ENCODE measurements at regions not wholly inside any gene's neighbourhood (a gene's known extent, or its start where the extent isn't known, plus 50 kb on each side); places are given as distances from the start of the nearest gene placed in this dataset.
"Not testable (repeated sequence)": the region's sequence is repeated elsewhere in the genome, so short reads cannot be mapped to it uniquely, and the experiment has no call there.

GRCh38 chr17:71872843-71873485 lies 247.9 kb upstream of the SOX9 start:
- no peak for DNase-seq (ENCODE audit: low read depth)
- no peak overlapping the region for H3K4me3 ChIP-seq (ENCODE audit: low read depth, low read length)
- TF ChIP-seq, protein P1, sequence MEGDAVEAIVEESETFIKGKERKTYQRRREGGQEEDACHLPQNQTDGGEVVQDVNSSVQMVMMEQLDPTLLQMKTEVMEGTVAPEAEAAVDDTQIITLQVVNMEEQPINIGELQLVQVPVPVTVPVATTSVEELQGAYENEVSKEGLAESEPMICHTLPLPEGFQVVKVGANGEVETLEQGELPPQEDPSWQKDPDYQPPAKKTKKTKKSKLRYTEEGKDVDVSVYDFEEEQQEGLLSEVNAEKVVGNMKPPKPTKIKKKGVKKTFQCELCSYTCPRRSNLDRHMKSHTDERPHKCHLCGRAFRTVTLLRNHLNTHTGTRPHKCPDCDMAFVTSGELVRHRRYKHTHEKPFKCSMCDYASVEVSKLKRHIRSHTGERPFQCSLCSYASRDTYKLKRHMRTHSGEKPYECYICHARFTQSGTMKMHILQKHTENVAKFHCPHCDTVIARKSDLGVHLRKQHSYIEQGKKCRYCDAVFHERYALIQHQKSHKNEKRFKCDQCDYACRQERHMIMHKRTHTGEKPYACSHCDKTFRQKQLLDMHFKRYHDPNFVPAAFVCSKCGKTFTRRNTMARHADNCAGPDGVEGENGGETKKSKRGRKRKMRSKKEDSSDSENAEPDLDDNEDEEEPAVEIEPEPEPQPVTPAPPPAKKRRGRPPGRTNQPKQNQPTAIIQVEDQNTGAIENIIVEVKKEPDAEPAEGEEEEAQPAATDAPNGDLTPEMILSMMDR (IDR thresholded peaks at IDR 0.05; ENCODE audit: control insufficient read depth, extremely low read depth, insufficient read depth), result no peak

- not testable (repeated sequence) for H3K4me3 ChIP-seq (ENCODE audit: low read depth, low read length); DNase-seq (ENCODE audit: low read depth)
These were observed 246.0 kb upstream of the SOX9 start for GRCh38 chr17:71874773-71875172.

- TF ChIP-seq, protein P1 (IDR thresholded peaks at IDR 0.05; ENCODE audit: control insufficient read depth, extremely low read depth, insufficient read depth), result no peak
- no peak for DNase-seq (ENCODE audit: low read depth)
- H3K4me3 ChIP-seq (ENCODE audit: low read depth, low read length), result no peak overlapping the region
These were observed 242.5 kb upstream of the SOX9 start for GRCh38 chr17:71878271-71878670.

- H3K4me3 ChIP-seq (ENCODE audit: low read depth, low read length), result no peak overlapping the region
- TF ChIP-seq, protein P1 (IDR thresholded peaks at IDR 0.05; ENCODE audit: control insufficient read depth, extremely low read depth, insufficient read depth), result no peak
- no peak for DNase-seq (ENCODE audit: low read depth)
These were observed 241.8 kb upstream of the SOX9 start for GRCh38 chr17:71878998-71879397.

- no peak overlapping the region for H3K4me3 ChIP-seq (ENCODE audit: low read depth, low read length)
- TF ChIP-seq, protein P1 (IDR thresholded peaks at IDR 0.05; ENCODE audit: control insufficient read depth, extremely low read depth, insufficient read depth), result no peak
- no peak for DNase-seq (ENCODE audit: low read depth)
These were observed 239.8 kb upstream of the SOX9 start for GRCh38 chr17:71881041-71881440.

DNA sequence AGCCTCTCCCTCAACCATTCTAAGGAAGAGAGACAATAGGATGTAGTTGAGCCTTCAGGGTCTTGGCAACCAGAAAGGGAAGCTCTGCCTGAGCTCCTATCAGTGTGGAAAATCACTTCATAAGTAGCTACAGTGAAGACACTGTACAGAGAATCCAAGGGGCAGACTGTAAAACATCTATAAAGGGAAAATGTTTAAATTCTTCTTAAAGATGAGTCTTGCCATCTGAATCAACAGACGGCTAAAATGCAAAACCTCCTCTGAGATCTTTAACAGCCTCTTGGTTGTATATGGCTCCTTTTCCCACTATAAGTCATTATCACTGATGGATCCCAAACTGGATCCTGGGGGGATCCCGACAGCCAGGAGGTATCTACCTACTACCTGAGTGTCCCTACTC lies 239.2 kb upstream of the SOX9 start:
- DNase-seq (ENCODE audit: low read depth), result no peak
- no peak overlapping the region for H3K4me3 ChIP-seq (ENCODE audit: low read depth, low read length)
- TF ChIP-seq, protein P1 (IDR thresholded peaks at IDR 0.05; ENCODE audit: control insufficient read depth, extremely low read depth, insufficient read depth), result no peak

- H3K4me3 ChIP-seq (ENCODE audit: low read depth, low read length), result no peak overlapping the region
- TF ChIP-seq, protein P1 (IDR thresholded peaks at IDR 0.05; ENCODE audit: control insufficient read depth, extremely low read depth, insufficient read depth), result no peak
- DNase-seq (ENCODE audit: low read depth), result no peak
These were observed 237.6 kb upstream of the SOX9 start for GRCh38 chr17:71883258-71883657.

Measured in LNCaP clone FGC (cell line).